ENCODE measurements at regions not wholly inside any gene's neighbourhood (a gene's known extent, or its start where the extent isn't known, plus 50 kb on each side); places are given as distances from the start of the nearest gene placed in this dataset.

- TF ChIP-seq, protein P1, sequence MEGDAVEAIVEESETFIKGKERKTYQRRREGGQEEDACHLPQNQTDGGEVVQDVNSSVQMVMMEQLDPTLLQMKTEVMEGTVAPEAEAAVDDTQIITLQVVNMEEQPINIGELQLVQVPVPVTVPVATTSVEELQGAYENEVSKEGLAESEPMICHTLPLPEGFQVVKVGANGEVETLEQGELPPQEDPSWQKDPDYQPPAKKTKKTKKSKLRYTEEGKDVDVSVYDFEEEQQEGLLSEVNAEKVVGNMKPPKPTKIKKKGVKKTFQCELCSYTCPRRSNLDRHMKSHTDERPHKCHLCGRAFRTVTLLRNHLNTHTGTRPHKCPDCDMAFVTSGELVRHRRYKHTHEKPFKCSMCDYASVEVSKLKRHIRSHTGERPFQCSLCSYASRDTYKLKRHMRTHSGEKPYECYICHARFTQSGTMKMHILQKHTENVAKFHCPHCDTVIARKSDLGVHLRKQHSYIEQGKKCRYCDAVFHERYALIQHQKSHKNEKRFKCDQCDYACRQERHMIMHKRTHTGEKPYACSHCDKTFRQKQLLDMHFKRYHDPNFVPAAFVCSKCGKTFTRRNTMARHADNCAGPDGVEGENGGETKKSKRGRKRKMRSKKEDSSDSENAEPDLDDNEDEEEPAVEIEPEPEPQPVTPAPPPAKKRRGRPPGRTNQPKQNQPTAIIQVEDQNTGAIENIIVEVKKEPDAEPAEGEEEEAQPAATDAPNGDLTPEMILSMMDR (IDR thresholded peaks at IDR 0.05; ENCODE audit: low read depth, low read length): no peak
- no peak for TF ChIP-seq EZH2phosphoT487 (IDR thresholded peaks at IDR 0.05; ENCODE audit: low read depth)
Measured at GRCh38 chr4:164424846-164425245, 329.1 kb upstream of the SMIM31 start.

Measured in OCI-LY3 (cell line).